ENCODE measurements at regions not wholly inside any gene's neighbourhood (a gene's known extent, or its start where the extent isn't known, plus 50 kb on each side); places are given as distances from the start of the nearest gene placed in this dataset.

GRCh38 chr6:44771647-44772415 lies 384.3 kb downstream of the CDC5L start:
- no peaks in the 10 kb centered on the region for H3K36me3 ChIP-seq (replicated peaks; ENCODE audit: control insufficient read depth, insufficient read depth, low read length)
- no peak overlapping the region for H3K4me3 ChIP-seq (ENCODE audit: insufficient read depth, low read depth, low read length)
- H3K27me3 ChIP-seq (ENCODE audit: control insufficient read depth, insufficient read depth, low read length) = no peaks in the 10 kb centered on the region
- no peak for DNase-seq

DNA sequence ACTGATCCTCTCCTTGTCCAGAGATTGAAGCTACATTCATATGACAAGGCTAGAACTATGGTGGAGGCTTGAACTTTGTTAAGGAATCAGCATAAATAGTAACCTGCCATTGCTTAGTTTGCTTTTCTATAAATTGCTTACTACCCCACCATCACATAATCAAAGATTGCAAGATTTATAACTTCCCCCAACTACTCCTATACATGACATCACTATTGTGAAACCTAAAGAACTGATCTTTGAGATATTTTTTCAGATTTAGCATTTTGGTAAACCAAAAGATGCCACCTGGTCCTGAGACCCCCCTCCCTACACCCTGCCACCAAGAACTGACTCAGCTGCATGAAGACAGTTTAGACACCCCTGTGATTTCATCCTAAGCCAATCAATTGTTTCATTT lies 385.3 kb downstream of the CDC5L start:
- Histone ChIP-seq H3K4me3 (ENCODE audit: insufficient read depth, low read depth, low read length) (no peak overlapping the region), H3K36me3 (replicated peaks; ENCODE audit: control insufficient read depth, insufficient read depth, low read length) (no peaks in the 10 kb centered on the region), H3K27me3 (ENCODE audit: control insufficient read depth, insufficient read depth, low read length) (no peaks in the 10 kb centered on the region)
- no peak for DNase-seq

DNA sequence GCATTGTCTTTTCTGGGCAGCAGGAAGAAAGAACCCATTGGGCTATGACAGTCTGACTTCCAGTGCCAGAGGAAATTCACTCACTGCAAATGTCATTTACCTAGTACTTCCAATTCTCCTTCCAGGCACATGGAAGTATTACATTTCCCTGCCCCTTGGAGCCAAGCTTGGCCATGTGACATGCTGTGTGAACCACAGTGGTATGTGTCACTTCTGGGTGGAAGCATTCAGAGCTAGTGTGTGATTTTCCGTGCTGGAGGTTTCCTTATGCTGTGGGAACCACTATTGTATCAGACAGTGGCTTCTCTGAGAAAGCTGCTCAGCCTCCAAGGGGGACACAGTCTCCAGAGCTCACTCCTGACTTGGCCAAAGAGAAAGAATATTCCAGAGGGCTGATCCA lies 387.6 kb downstream of the CDC5L start:
- Histone ChIP-seq H3K4me3 (ENCODE audit: insufficient read depth, low read depth, low read length) (no peak overlapping the region), H3K36me3 (replicated peaks; ENCODE audit: control insufficient read depth, insufficient read depth, low read length) (no peaks in the 10 kb centered on the region), H3K27me3 (ENCODE audit: control insufficient read depth, insufficient read depth, low read length) (no peaks in the 10 kb centered on the region)
- DNase-seq = no peak

GRCh38 chr6:44776344-44776743 lies 388.8 kb downstream of the CDC5L start:
- Histone ChIP-seq H3K27me3 (ENCODE audit: control insufficient read depth, insufficient read depth, low read length) (no peaks in the 10 kb centered on the region), H3K36me3 (replicated peaks; ENCODE audit: control insufficient read depth, insufficient read depth, low read length) (no peaks in the 10 kb centered on the region), H3K4me3 (ENCODE audit: insufficient read depth, low read depth, low read length) (no peak overlapping the region)
- no peak for DNase-seq

GRCh38 chr6:44778513-44778912 lies 391.0 kb downstream of the CDC5L start:
- no peaks in the 10 kb centered on the region for H3K27me3 ChIP-seq (ENCODE audit: control insufficient read depth, insufficient read depth, low read length)
- DNase-seq = peak; percentile 54
- no peak overlapping the region for H3K4me3 ChIP-seq (ENCODE audit: insufficient read depth, low read depth, low read length)
- H3K36me3 ChIP-seq (replicated peaks; ENCODE audit: control insufficient read depth, insufficient read depth, low read length) = no peaks in the 10 kb centered on the region
